MM.1S (cell line): ENCODE measurements at regions not wholly inside any gene's neighbourhood (a gene's known extent, or its start where the extent isn't known, plus 50 kb on each side); places are given as distances from the start of the nearest gene placed in this dataset.

ENCODE experiments used
- DNase-seq: peaks from one replicate; pipeline ENCODE4 v3.0.0-alpha.2; 2015
- H2AFZ ChIP-seq: fragments of 300-600 bp; sonication (generic); 2 replicates; pipeline ENCODE4 v1.6.0; 2016; ENCODE audit warnings: antibody characterized with exemption, low read length
- H3F3A ChIP-seq: fragments of 300-600 bp; sonication (generic); 2 replicates; pipeline ENCODE4 v1.6.1; 2016; ENCODE audit warnings: mild to moderate bottlenecking, antibody characterized with exemption, low read length, moderate library complexity, mixed read lengths; ENCODE audit not compliant: insufficient read depth
- H3K27ac ChIP-seq: fragments of 300-600 bp; sonication (generic); 2 replicates; pipeline ENCODE4 v1.5.1; 2016; ENCODE audit warnings: mild to moderate bottlenecking, low read length
- H3K27me3 ChIP-seq: fragments of 300-600 bp; sonication (generic); replicated peaks from 2 replicates; pipeline ENCODE4 v1.6.0; 2016; ENCODE audit warnings: low read length; ENCODE audit not compliant: insufficient read depth
- H3K36me3 ChIP-seq: fragments of 300-600 bp; sonication (generic); replicated peaks from 2 replicates; pipeline ENCODE4 v1.6.1; 2016; ENCODE audit warnings: mild to moderate bottlenecking, low read length, mixed read lengths; ENCODE audit not compliant: insufficient read depth
- H3K4me1 ChIP-seq: fragments of 300-600 bp; sonication (generic); 2 replicates; pipeline ENCODE4 v1.6.1; 2016; ENCODE audit warnings: low read length, mixed read lengths
- H3K4me2 ChIP-seq: fragments of 300-600 bp; sonication (generic); 2 replicates; pipeline ENCODE4 v1.6.0; 2016; ENCODE audit warnings: low read depth, low read length
- H3K4me3 ChIP-seq: fragments of 300-600 bp; sonication (generic); 2 replicates; pipeline ENCODE4 v1.5.1; 2016; ENCODE audit warnings: low read length, mixed read lengths
- H3K79me2 ChIP-seq: fragments of 300-600 bp; sonication (generic); 2 replicates; pipeline ENCODE4 v1.6.1; 2016; ENCODE audit warnings: mixed run types, low read length, mixed read lengths
- H3K9ac ChIP-seq: fragments of 300-600 bp; sonication (generic); 2 replicates; pipeline ENCODE4 v1.6.1; 2016; ENCODE audit warnings: low read length, mixed read lengths
- H3K9me2 ChIP-seq: fragments of 300-600 bp; sonication (generic); replicated peaks from 2 replicates; pipeline ENCODE4 v1.6.1; 2016; ENCODE audit warnings: mild to moderate bottlenecking, low read length, mixed read lengths; ENCODE audit not compliant: insufficient read depth
- H3K9me3 ChIP-seq: fragments of 300-600 bp; sonication (generic); replicated peaks from 2 replicates; pipeline ENCODE4 v1.6.1; 2016; ENCODE audit warnings: mild to moderate bottlenecking, low read length, mixed read lengths; ENCODE audit not compliant: insufficient read depth
- H4K20me1 ChIP-seq: fragments of 300-600 bp; sonication (generic); 2 replicates; pipeline ENCODE4 v1.6.1; 2016; ENCODE audit warnings: mild to moderate bottlenecking, low read length, moderate library complexity, mixed read lengths; ENCODE audit not compliant: insufficient read depth
- EZH2 ChIP-seq: fragments of 300-600 bp; sonication (generic); optimal IDR thresholded peaks from 2 replicates; pipeline ENCODE3; 2017; ENCODE audit warnings: low read depth, mild to moderate bottlenecking, antibody characterized with exemption, low read length, mixed read lengths
- EZH2phosphoT487 ChIP-seq: fragments of 300-600 bp; sonication (generic); IDR thresholded peaks from 2 replicates; pipeline ENCODE4 v1.6.1; 2018; ENCODE audit warnings: antibody characterized with exemption, low read length
- TF ChIP-seq, protein P1 (sequence below): fragments of 300-600 bp; sonication (generic); IDR thresholded peaks from 2 replicates; pipeline ENCODE4 v1.5.1; 2016; ENCODE audit warnings: antibody characterized with exemption, low read length, mixed read lengths

DNA sequence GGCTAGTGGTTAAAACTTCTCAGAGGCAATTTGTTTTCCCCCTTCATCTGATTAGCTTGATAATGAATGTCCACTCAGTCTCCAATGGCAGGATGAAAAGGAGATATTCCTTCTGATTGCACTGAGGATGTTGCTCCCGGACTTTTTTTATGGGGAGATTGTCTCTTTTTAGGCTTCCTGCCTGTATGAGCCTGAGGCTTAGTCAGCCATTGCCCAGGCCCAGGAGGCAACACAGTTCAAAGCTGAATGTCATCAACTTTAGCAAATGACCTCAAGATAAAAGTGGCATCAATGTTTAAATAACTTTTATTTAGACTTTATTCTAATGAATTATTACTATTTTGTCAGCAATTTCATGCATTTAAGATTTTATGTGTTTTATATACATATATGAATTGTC, 162.9 kb upstream of the PTBP2 start:
- no peak overlapping the region for H2AFZ ChIP-seq
- H3K4me3 ChIP-seq, result no peak overlapping the region
- H3K27me3 ChIP-seq, result no peaks in the 10 kb centered on the region
- H3K36me3 ChIP-seq, result no peaks in the 10 kb centered on the region
- H3K79me2 ChIP-seq, result no peaks in the 10 kb centered on the region
- no peaks in the 10 kb centered on the region for H3K4me1 ChIP-seq
- TF ChIP-seq, protein P1, sequence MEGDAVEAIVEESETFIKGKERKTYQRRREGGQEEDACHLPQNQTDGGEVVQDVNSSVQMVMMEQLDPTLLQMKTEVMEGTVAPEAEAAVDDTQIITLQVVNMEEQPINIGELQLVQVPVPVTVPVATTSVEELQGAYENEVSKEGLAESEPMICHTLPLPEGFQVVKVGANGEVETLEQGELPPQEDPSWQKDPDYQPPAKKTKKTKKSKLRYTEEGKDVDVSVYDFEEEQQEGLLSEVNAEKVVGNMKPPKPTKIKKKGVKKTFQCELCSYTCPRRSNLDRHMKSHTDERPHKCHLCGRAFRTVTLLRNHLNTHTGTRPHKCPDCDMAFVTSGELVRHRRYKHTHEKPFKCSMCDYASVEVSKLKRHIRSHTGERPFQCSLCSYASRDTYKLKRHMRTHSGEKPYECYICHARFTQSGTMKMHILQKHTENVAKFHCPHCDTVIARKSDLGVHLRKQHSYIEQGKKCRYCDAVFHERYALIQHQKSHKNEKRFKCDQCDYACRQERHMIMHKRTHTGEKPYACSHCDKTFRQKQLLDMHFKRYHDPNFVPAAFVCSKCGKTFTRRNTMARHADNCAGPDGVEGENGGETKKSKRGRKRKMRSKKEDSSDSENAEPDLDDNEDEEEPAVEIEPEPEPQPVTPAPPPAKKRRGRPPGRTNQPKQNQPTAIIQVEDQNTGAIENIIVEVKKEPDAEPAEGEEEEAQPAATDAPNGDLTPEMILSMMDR, result no peak
- TF ChIP-seq EZH2 (no peak), EZH2phosphoT487 (no peak)
- H3K4me2 ChIP-seq, result no peak overlapping the region
- no peak for DNase-seq
- no peaks in the 10 kb centered on the region for H3K9me3 ChIP-seq
- no peaks in the 10 kb centered on the region for H3F3A ChIP-seq
- H3K9ac ChIP-seq, result no peak overlapping the region
- H4K20me1 ChIP-seq, result no peaks in the 10 kb centered on the region
- H3K27ac ChIP-seq, result no peak overlapping the region
- H3K9me2 ChIP-seq, result no peaks in the 10 kb centered on the region

DNA sequence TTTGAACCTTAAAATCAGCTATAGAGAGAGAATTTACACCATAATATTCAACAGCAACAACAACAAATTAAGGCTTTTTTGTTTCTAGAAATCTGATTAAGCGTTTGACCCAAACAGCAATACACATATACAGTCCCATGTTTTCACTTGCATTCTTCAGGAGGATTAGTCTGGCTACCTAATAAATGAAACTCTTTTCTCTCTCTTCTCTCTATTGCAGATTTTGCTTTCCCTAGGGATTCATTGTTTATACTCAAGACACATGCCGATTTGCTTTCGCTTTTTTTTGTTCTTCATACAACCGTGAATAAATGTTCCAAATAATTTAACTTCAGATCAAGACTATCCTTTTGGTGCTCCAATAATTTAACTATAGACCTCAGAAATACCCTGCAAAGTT, 162.4 kb upstream of the PTBP2 start:
- H3K4me3 ChIP-seq, result no peak overlapping the region
- no peaks in the 10 kb centered on the region for H3K9me2 ChIP-seq
- no peak overlapping the region for H3K27ac ChIP-seq
- no peaks in the 10 kb centered on the region for H4K20me1 ChIP-seq
- TF ChIP-seq, protein P1, result no peak
- TF ChIP-seq EZH2 (no peak), EZH2phosphoT487 (no peak)
- H3F3A ChIP-seq, result no peaks in the 10 kb centered on the region
- no peak for DNase-seq
- no peak overlapping the region for H3K4me2 ChIP-seq
- H2AFZ ChIP-seq, result no peak overlapping the region
- H3K79me2 ChIP-seq, result no peaks in the 10 kb centered on the region
- H3K36me3 ChIP-seq, result no peaks in the 10 kb centered on the region
- H3K9me3 ChIP-seq, result no peaks in the 10 kb centered on the region
- H3K27me3 ChIP-seq, result no peaks in the 10 kb centered on the region
- no peaks in the 10 kb centered on the region for H3K4me1 ChIP-seq
- no peak overlapping the region for H3K9ac ChIP-seq

DNA sequence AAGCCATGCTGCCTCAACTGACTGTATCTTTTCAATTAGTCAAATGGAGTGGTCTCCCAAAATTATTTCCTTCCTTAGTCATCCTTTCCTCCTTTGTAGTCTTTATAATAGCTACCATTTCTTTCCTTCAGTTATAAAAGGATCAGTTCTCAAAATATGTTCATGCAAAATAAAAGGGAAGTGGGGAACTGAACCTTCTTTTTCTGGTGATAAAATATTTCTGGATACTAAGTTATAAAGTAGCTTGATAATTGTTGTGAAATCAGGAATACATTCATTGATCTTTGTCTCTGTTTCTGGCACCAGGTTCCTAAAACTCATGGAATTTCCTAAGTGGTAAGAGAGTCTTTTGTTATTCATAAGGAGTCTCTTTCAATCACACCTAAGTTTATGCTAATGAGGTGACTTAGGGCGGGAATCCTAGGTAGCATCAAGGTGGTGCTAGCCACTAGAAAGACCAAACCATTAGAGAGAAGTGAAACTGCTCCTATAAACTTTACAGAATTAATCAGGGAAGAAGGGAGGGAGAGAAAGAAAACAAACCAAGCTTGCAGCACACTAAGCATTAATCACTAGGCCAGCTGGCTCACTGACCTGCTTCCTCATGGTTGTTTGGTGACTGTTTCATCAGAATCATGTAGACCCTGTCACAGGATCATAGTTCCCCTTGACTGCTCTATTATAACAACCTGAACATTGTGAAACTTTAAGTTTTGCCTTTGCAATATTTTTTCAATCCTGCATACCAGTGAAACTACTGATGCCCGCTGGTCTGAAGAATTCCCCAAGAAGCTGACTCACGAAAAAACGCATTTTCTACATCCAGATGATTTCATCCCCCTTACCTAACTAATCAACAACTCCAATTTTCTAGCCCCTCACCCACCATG, 161.6 kb upstream of the PTBP2 start:
- DNase-seq, result no peak
- H3K36me3 ChIP-seq, result no peaks in the 10 kb centered on the region
- no peaks in the 10 kb centered on the region for H4K20me1 ChIP-seq
- no peak overlapping the region for H3K4me2 ChIP-seq
- no peaks in the 10 kb centered on the region for H3K9me3 ChIP-seq
- H3K79me2 ChIP-seq, result no peaks in the 10 kb centered on the region
- H3K9me2 ChIP-seq, result no peaks in the 10 kb centered on the region
- H3K27ac ChIP-seq, result no peak overlapping the region
- H3K4me3 ChIP-seq, result no peak overlapping the region
- no peaks in the 10 kb centered on the region for H3K27me3 ChIP-seq
- no peak overlapping the region for H3K9ac ChIP-seq
- TF ChIP-seq EZH2, result no peak
- TF ChIP-seq, protein P1, result no peak
- no peak for TF ChIP-seq EZH2phosphoT487
- no peak overlapping the region for H2AFZ ChIP-seq
- no peaks in the 10 kb centered on the region for H3F3A ChIP-seq
- H3K4me1 ChIP-seq, result no peaks in the 10 kb centered on the region
